ENCODE measurements at regions not wholly inside any gene's neighbourhood (a gene's known extent, or its start where the extent isn't known, plus 50 kb on each side); places are given as distances from the start of the nearest gene placed in this dataset.

DNA sequence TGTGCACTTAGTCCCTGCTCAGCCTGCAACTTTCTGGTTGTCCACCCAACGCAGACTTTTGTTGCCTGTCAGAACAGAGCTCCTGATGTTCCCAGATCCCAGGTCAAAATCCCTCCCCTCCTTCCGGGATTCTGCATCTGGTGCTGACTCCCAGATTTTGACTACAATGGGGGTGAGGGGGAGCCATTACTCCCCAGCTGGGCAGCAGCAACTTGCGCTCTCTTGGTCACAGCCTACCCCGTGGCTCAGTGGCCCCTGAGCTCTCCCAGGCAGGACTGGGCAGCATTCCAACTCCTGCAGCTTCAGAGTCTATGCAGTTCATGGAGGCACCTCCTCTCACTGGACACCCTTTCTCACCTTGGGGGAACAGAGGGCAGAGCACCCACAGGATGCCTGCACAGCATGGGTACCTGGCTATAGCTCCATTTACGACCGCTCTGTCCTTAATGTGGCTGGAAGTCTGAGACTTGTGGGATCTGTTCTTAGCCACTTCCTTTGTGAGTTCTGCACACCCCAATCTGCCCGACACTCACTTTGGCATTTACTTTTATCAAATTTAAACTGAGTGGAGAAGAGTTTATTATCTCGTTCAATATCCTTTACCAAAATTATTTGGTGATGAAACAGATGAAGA lies 545.5 kb upstream of the MGMT start:
- DNase-seq: no peak

- no peak for DNase-seq
Measured at GRCh38 chr10:128922172-128922571, 544.9 kb upstream of the MGMT start.

- DNase-seq: no peak
Measured at GRCh38 chr10:128922619-128923196, 544.3 kb upstream of the MGMT start.

DNA sequence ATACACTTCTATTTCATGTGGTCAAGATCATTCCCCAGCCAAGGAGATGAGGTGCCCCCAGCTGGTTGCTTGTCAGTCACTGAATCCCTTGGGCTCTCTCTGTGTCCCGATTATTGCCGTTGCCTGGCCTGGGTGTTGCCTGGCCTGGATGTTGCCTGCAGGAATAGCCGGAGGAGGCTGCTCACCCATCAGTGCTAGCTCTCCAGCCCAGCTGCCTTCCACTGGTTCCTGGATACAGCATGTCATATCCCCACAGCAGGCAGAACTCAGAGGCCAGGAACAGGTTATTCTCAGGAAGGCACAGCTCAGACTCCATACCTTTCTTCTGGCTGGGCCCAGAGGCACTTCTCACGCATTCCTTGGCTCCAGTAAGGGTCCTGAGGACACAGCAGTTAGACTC lies 542.1 kb upstream of the MGMT start:
- DNase-seq: no peak

DNA sequence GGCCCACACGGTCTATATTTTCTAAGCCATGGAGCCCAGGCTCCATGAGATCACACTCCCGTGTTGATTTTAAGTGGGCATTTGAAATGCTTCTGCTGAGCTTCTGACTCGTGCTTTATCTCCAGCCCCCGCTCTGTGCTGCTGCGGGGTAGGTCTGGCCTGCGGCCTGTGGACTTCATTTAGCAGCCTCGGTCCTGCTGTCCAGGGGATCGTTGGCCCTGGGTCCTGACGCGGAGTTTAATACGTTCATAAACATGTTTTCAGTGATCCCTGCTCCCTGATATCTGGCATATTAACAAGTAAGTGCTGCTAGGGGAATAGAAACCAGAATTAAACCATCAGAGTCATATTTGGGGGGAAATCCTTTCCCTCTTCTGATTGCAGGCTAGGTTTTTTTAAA lies 540.3 kb upstream of the MGMT start:
- DNase-seq: no peak

DNA sequence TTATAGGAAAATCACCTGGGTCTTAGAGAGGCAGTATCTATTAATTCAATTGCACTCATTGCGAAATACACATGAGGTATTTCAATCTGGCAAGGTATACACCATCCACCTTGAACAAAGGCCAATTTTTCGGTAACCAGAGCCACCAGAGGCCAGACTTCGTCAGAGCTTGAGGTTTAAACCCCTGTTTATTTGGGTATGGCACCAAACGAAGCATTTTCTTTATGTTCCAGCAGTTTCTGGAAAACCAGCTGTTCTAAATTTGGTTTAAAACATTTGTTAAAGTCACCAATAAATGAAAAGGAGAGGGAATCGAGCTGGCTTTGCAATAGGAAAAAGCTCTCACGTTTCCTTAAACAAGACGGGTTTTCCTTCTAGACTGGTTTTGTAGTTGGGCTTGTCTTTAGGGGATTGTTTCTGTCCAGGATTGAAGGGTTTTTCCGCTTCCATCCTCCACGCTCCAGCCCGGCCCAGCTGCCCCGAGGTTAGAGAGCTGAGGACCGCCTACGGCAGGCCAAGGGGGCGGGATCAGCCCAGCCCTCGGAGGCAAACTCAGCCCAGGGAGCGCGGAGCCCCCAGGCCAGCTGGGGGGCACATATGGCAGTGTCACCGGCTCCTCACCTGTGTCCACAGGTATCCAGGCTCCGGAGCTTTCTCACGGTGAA lies 539.4 kb upstream of the MGMT start:
- no peak for DNase-seq

DNA sequence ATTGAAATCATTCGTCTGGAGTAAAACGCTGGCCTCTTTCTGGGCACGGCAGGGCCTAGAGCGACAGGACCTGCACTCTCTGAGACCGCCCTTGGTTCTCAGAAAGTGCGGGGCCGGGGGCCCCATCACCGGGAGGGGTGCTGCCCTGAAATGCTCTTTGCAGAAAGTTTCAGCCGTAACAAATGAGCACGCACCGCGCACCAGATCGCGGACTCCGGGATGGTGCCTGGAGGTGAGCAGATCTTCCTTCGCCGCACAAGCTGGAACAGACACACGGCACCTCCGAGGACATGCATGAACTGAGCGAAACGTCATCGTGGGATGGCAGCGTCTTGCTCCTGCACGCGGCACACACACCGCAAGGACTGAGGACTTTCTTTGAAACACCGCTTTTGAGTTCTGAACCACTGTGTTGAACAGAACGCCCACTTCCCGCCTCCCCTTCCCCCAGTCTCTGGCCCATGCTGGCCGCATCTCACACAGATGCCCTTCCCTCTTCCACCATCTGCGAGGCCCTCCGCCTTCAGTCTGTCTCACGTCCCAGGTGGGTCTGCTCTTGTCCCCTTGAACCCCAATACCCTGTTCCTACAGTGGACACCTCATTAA lies 538.7 kb upstream of the MGMT start:
- DNase-seq: no peak

DNA sequence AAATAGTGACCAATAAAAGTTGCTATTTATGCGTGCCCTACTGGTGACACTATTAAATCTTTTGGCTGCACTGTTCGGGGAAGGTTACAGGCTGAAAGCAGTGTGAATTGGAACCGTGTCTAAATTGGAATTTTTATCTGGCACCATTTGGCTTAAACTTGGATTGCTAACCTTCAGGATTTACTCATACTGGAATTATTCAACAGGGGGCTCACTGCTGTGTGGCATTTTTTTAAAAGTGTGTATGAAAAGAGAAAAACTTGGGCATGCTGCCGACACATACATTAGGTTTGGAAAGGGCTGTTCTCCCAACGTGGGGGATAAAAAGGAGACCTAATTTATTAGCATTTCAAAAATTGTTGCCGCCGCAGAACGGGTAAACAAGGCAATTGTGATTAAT lies 537.9 kb upstream of the MGMT start:
- no peak for DNase-seq

DNA sequence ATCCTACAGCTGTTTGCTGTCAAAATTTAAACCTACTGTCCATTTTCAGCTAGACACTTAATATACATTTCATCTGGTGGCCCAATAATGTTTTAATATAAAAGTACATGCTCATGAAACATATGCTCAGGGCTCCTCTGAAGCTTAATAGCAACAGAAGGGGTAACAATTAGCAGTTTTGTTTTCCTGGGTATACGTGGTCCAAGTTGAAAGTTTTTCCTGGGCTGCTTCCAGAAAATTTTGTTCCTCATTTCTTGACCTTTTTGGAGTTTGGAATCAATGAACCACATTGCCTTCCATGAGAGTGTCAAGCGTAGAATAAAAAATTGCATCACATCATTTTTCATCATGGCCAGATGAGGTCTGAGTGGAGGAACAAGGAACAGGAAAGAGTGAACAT lies 537.3 kb upstream of the MGMT start:
- no peak for DNase-seq

GRCh38 chr10:128930515-128930914 lies 536.5 kb upstream of the MGMT start:
- DNase-seq: no peak

- no peak for DNase-seq
Measured at GRCh38 chr10:128932071-128932820, 534.8 kb upstream of the MGMT start.

DNA sequence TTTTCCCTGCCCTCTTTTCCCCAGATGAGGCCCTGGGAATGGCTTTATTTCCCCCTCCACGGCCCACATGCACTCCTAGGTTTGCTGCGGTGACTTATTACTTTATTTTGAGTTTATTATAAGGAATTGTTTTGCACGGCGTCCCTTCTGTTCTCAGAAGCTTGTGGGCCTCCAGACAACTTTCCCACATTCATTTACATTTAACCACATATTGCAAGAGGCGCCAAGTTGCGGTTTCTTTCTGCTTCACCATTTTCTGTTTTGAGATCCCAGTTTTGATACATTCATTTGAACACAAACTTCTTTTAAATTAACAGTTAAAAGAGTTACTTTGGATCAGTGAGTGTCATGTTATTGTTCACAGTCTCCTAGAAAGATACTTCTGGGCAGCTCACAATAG lies 532.5 kb upstream of the MGMT start:
- no peak for DNase-seq

DNA sequence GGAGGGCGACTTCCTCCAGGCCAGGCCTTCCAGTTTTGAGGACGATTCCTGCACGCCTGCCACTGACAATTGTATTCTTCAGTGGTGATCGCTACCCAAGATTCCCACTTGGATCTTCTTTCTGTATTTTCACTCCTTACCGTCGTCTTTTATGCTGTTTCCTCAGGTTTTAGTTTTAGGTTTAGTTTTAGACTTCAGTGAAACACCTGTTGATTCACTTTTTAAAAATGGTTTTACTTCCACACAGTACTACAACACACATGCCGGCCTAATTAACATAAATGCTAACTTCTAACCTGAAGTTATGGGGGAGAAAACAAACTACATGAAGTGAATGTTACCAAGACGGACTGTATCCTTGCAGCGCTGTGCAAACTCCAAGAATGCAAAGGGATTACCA lies 530.6 kb upstream of the MGMT start:
- no peak for DNase-seq

- DNase-seq: no peak
Measured at GRCh38 chr10:128938558-128938957, 528.5 kb upstream of the MGMT start.

GRCh38 chr10:128940081-128940480 lies 527.0 kb upstream of the MGMT start:
- DNase-seq: no peak

GRCh38 chr10:128943111-128943510 lies 523.9 kb upstream of the MGMT start:
- no peak for DNase-seq

DNA sequence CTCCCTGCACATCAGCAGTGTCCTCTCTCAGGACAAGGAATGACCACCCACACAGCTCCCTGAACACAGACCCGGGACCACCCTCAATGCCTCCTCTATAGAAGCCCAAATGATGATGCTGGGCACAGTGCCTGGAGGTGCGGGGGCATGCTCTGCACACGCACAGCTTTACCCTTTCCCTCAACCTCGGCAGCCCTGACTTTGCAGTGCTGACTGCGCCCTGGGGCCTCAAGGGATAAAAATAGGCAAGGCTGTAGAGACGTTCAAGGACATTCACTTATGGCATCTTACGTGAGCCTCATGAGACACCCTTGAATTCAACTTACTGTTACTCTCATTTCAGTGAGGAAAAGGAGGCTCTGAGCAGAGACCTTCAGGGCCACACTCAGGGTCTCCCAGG lies 521.6 kb upstream of the MGMT start:
- no peak for DNase-seq

GRCh38 chr10:128950159-128950915 lies 516.7 kb upstream of the MGMT start:
- DNase-seq: no peak

- DNase-seq: no peak
Measured at GRCh38 chr10:128950916-128951275, 516.1 kb upstream of the MGMT start.

DNA sequence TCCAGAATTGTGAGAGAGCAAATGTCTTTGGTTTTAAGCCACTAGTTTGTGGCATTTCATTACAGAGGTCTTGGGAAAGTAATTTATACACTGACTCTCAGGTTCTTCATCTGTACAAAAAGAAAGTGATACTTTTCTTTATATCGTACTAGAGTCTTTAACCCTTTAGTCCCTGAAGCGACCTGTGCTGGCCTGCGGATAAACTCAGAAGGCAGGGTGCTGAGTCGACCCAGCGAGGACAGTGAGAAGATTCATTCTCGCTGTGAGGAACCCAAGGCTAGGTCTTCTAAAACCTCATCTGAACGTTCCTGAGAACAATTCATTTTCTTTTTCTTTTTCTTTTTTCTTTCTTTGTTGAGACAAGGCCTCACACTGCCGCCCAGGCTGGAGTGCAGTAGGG lies 514.2 kb upstream of the MGMT start:
- no peak for DNase-seq

- DNase-seq: no peak
Measured at GRCh38 chr10:128956149-128956548, 510.9 kb upstream of the MGMT start.

- DNase-seq: no peak
Measured at GRCh38 chr10:128957221-128957620, 509.8 kb upstream of the MGMT start.

All from CD4-positive, alpha-beta T cell treated with Interleukin-4 for 1 hour (primary cell).